GM21619 (cell line): ENCODE measurements at regions not wholly inside any gene's neighbourhood (a gene's known extent, or its start where the extent isn't known, plus 50 kb on each side); places are given as distances from the start of the nearest gene placed in this dataset.
"Not testable (repeated sequence)": the region's sequence is repeated elsewhere in the genome, so short reads cannot be mapped to it uniquely, and the experiment has no call there.

Source experiments
- ATAC-seq: cut with Tn5 transposase; IDR thresholded peaks from one replicate; pipeline ENCODE4 v1.9.1; 2021; ENCODE audit not compliant: unreplicated experiment

- not testable (repeated sequence) for ATAC-seq
These were observed 109.7 kb upstream of the PITX1 start for GRCh38 chr5:135143682-135144081.

- ATAC-seq, result no peak
These were observed 107.6 kb upstream of the PITX1 start for GRCh38 chr5:135141303-135142268.

GRCh38 chr5:135140446-135141204, 106.6 kb upstream of the PITX1 start:
- no peak for ATAC-seq

GRCh38 chr5:135139381-135140134, 105.5 kb upstream of the PITX1 start:
- no peak for ATAC-seq

DNA sequence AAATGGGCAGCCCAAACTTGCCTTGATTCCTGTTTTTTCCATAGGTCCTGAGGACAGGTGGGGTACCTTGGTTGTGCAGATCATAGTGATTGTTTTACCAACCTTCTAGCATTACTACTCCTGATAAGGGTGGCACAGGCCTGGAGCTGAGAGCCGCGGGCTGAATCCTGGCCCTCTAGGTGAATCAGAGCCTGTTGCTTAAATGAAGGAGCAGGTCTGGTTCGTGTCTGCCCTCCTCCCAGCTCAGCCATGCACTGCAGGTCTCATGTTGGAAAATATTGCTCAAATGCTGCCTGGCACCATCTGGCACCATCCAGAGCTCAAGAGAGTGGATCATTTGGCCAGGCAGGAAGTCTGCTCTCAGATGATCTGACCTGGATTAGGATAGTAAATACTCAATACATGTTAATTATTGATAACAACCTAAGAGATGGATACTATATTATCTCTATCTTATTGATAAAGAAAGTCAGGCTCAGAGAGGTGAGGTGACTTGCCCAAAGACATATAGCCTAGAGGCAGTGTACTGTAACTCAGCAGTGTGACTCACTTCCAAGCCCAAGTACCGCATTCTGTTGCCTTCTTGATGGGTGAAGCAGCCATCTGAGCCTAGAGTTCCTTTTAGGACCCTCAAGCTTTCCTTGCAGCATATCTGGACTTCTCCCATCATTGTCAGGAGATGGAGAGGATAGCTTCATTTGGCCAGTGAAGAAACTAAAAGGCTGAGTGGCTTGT, 104.3 kb upstream of the PITX1 start:
- ATAC-seq, result no peak

- ATAC-seq, result no peak
These were observed 103.3 kb upstream of the PITX1 start for GRCh38 chr5:135137146-135137915.

DNA sequence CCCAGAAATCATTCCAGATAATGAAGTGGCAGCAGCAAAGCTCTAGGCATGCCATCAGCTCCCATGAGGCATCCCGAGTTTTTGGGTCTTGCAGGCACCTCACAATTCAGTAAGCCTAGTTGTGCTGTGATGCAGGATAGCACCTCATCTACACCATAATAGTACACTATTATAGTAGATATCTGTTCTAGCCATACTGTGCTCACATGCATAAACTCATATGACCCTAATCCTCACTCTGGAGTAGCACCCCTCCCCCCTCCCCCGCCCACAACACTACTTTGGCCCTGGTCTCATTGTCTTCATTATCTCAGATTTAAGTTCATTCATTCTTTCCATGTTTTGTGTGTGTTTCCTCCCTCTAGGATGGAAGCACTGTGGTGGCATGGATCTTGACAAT, 102.5 kb upstream of the PITX1 start:
- no peak for ATAC-seq

GRCh38 chr5:135135530-135136226, 101.7 kb upstream of the PITX1 start:
- ATAC-seq, result no peak

DNA sequence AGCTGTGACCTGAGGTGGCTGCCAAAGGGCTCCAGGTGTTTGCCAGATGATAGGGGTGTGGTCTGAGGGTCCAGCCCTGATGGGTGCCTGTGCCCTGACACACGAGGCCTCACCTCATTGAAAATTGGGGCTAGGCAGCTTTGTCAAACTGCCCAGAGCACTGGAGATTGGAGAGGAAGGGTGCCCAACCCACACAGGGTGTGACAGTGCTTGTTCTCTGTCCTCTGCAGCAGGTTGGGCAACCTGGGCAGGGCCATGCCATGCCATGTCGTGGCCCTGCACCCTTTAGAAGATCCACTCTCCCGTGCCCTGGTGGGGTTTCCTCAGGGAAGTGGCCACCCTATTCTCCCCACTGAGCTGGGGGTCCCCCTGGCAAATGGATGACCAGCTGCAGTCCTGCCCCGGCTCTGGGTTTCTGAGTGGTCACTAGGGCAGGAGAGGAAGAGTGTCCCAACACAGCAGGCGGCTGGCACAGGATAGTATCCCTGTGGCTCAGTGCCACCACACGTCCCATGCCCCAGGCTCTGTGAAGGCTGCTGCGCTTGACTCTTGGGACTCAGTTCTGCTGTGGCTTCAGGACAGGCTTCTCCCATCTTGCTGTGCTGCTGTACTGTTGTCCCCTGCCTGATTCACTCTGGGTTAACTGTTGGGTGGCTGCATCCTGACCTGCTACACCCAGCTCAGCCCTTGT, 100.8 kb upstream of the PITX1 start:
- ATAC-seq, result no peak

- no peak for ATAC-seq
These were observed 99.9 kb upstream of the PITX1 start for GRCh38 chr5:135133698-135134515.

DNA sequence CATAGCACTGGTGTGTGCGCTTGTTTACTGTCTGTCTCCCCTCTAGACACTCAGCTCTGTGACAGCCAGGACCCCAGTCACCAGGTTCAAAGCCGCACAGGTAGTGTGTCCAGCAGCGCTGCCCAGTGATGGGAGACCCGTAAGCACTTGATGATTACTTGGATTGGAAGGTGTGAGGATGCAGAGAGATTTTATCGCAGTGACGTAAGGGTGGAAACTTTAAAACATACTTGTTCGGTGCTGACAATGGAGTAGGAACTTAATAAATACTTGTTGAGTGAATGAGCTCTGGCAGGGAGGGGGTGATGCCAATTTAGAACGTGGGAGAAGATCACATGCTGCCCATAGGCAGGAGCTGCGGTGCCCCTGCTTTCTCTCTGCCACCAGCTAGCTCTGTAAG, 99.2 kb upstream of the PITX1 start:
- no peak for ATAC-seq

DNA sequence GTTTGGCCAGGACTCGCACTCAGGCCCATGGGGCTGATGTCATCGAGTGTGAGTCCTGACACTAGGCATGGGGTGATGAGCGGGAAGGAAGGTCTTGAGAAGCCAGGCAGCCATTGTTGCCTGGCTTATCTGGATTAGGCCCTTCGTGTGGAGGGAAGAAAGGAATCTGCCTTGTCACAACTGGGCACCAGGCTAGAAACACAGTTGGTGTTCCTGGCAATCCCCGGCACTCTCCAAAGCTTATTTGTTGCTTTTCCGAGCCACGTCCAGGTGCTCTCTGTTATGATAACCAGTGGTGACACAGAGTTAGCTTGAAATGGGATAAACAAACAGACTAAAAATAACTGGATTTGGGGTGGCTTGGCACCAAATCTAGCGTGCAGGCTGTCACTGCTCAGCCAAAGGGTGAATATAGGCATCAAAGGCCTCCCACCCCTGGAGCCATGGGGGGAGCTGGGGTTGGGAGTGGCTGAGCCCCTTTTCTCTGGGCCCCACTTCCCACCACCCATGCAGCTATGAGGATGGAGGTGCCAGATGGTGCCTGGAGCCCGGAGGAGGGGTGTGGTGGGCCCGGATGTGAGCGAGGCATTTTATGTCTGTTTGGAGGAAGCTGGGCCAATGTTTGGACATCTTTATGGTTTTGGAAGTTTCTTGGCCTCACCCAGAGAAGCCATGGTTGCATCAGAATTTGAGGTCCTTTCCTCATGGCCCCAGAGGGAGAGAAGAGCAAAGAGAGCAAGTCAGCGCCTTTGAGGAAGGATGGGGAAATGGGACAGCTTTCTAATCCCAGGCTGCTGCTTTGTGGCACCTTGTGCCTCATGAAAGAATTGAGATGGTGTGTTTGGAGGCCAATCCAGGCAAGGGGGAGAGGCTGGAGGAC, 98.0 kb upstream of the PITX1 start:
- no peak for ATAC-seq

DNA sequence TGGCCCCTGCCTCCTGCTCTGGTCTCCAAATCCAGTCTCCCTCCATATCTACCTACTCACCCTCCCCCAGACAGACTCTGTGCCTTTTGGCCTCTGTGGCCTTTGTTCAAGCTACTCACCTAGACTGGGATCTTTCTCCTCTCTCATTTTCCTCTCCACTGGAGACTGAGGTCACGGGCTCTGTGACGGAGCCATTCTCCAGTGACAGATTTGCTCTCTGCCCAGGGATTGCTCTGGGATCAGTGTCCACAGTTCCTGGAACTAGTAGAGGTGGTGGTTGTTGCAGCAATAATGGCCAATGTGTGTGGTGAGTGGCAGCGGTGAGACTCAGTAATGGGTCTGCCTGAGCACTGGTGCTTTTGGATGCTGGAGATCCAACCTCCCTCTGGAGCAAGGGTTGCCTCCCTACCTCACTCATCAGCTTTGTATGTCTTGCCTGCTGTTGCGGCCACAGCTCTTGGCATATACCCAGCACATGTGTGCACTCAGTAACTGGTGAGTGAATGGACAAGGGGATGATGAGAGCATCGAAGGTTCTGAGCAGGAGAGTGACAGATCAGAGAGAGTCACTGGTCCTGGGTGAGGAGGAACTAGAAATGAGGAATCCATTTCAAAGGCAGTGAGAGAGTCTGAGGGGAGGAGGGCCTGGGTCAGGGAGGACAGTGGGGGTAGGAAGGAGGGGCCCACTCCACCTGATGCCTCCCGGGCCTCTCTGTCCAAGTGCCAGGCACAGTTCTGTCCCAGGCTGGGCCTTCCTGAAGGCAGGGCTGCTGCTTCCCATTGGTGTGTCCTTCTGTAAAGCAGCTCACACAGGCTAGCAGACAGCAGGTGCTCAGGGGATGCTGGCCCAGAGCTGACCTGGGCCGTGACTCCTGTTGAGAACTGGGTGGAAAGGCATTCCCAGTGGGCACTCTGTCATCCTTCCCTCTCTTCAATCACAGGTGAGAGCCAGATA, 96.5 kb upstream of the PITX1 start:
- no peak for ATAC-seq

- no peak for ATAC-seq
These were observed 95.3 kb upstream of the PITX1 start for GRCh38 chr5:135129307-135129706.

- no peak for ATAC-seq
These were observed 94.3 kb upstream of the PITX1 start for GRCh38 chr5:135128361-135128760.
